Tibial nerve (tissue), 4 donors: ENCODE measurements at regions not wholly inside any gene's neighbourhood (a gene's known extent, or its start where the extent isn't known, plus 50 kb on each side); places are given as distances from the start of the nearest gene placed in this dataset.
"Not testable (repeated sequence)": the region's sequence is repeated elsewhere in the genome, so short reads cannot be mapped to it uniquely, and the experiment has no call there.

ENCODE experiments used
- DNase-seq, 2 donors: peaks; one replicate each; pipeline ENCODE4 v3.0.0-alpha.2; 2019; ENCODE audit warnings: low spot score in 2 of 2
- H3K27ac ChIP-seq, 4 donors: fragments of 200-600 bp; sonication (generic) in 3 of 4; one replicate each; pipeline ENCODE4 v1.5.1; 2017 to 2019; ENCODE audit warnings: mild to moderate bottlenecking in 1 of 4
- H3K27me3 ChIP-seq, 2 donors: fragments of 200-600 bp; sonication (generic) in 1 of 2; one replicate each; pipeline versions ENCODE4 v1.5.1 to v1.6.0; 2017 to 2019
- H3K36me3 ChIP-seq, 3 donors: fragments of 200-600 bp; sonication (generic); one replicate each; pipeline ENCODE4 v1.5.1; 2018 to 2019
- H3K4me1 ChIP-seq, 4 donors: fragments of 200-600 bp; sonication (generic) in 3 of 4; one replicate each; pipeline ENCODE4 v1.5.1; 2017 to 2019
- H3K4me3 ChIP-seq, 4 donors: fragments of 200-600 bp; sonication (generic) in 3 of 4; one replicate each; pipeline ENCODE4 v1.5.1; 2017 to 2019; ENCODE audit warnings: mild to moderate bottlenecking in 1 of 4, moderate library complexity in 1 of 4
- H3K9me3 ChIP-seq, 4 donors: fragments of 200-600 bp; sonication (generic) in 3 of 4; one replicate each; pipeline ENCODE4 v1.5.1; 2017 to 2019
- EP300 ChIP-seq, 2 donors: sonication (generic); formaldehyde crosslinking; IDR thresholded peaks; one replicate each; pipeline ENCODE4 v1.6.1; 2017; ENCODE audit warnings: antibody characterized with exemption in 2 of 2, mild to moderate bottlenecking in 1 of 2
- POLR2A ChIP-seq, 2 donors: fragments of 450-650 bp; IDR thresholded peaks; one replicate each; pipeline ENCODE4 v1.6.1; 2017; ENCODE audit warnings: antibody characterized with exemption in 2 of 2, mild to moderate bottlenecking in 2 of 2, moderate library complexity in 2 of 2
- WGBS, 2 donors: methylation state at CpG; one replicate each; pipeline ENCODE4 v1.1.5; 2018; 5-methylcytosine and 5-hydroxymethylcytosine counted together
- TF ChIP-seq, protein P1 (sequence below), 5 experiments: fragments of 200-600 bp in 3 of 5; fragments of 450-650 bp in 2 of 5; sonication (generic) in 3 of 5; IDR thresholded peaks; one replicate each; pipeline ENCODE4 v1.5.1; 2016 to 2019; ENCODE audit warnings: antibody characterized with exemption in 5 of 5, mild to moderate bottlenecking in 3 of 5, moderate library complexity in 2 of 5

DNA sequence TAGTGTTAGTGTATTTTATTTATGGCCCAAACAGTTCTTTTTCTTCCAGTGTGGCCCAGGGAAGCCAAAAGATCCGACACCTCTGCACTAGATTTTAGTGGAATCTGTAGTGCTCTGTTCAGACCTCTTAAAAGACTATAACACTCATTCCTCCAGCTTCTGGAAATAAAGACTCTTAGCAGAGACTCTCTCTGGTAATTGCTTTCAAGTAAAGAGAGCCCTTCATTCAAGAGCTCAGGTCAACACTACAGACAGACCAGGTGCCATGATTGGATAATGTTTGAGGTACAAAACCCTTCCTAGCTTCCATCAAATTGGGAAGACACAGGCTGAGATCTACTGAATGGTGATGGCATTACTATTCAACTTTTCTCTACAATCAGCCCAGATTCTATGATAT lies 255.8 kb downstream of the PRDM9 start:
- Histone ChIP-seq H3K4me1 (no peaks in the 10 kb centered on the region), H3K27me3 (no peaks in the 10 kb centered on the region), H3K4me3 (no peak overlapping the region), H3K27ac (no peak overlapping the region), H3K9me3 (no peaks in the 10 kb centered on the region), H3K36me3 (no peaks in the 10 kb centered on the region)
- DNase-seq, result no peak
- 64 to 70% methylated on average over 1 of the region's 1 CpG for WGBS, 2 donors
- TF ChIP-seq, protein P1, sequence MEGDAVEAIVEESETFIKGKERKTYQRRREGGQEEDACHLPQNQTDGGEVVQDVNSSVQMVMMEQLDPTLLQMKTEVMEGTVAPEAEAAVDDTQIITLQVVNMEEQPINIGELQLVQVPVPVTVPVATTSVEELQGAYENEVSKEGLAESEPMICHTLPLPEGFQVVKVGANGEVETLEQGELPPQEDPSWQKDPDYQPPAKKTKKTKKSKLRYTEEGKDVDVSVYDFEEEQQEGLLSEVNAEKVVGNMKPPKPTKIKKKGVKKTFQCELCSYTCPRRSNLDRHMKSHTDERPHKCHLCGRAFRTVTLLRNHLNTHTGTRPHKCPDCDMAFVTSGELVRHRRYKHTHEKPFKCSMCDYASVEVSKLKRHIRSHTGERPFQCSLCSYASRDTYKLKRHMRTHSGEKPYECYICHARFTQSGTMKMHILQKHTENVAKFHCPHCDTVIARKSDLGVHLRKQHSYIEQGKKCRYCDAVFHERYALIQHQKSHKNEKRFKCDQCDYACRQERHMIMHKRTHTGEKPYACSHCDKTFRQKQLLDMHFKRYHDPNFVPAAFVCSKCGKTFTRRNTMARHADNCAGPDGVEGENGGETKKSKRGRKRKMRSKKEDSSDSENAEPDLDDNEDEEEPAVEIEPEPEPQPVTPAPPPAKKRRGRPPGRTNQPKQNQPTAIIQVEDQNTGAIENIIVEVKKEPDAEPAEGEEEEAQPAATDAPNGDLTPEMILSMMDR (IDR thresholded peaks at IDR 0.05), result no peak
- no peak for TF ChIP-seq POLR2A (IDR thresholded peaks at IDR 0.05)
- TF ChIP-seq EP300 (IDR thresholded peaks at IDR 0.05), result no peak

DNA sequence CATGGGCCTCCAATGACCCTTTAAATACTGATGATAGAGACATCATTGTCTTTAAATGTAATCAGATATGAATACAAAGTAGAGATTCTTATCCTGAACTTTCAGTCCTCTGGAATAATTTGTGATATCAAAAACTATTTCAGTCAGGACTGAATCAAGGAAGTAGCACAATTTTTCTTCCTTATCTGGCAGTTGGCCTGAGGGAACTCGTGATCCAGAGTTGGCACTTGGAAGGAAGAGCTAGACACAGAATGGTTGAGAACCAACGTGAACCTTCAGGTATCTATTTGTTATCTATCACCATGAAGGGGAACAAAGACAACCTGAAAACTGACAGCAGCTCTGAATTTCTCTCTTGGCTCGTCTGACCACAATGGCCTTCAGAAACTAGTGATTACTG lies 269.3 kb downstream of the PRDM9 start:
- no peaks in the 10 kb centered on the region for H3K27me3 ChIP-seq
- no peak overlapping the region for H3K27ac ChIP-seq
- H3K36me3 ChIP-seq, result no peaks in the 10 kb centered on the region
- TF ChIP-seq, protein P1 (IDR thresholded peaks at IDR 0.05), result no peak
- no peak for TF ChIP-seq EP300 (IDR thresholded peaks at IDR 0.05)
- no peak for TF ChIP-seq POLR2A (IDR thresholded peaks at IDR 0.05)
- no peak for DNase-seq
- H3K9me3 ChIP-seq, result no peaks in the 10 kb centered on the region
- H3K4me3 ChIP-seq, result no peak overlapping the region
- no peaks in the 10 kb centered on the region for H3K4me1 ChIP-seq
- WGBS, 2 donors, result 49 to 57% methylated on average over 3 of the region's 3 CpGs

DNA sequence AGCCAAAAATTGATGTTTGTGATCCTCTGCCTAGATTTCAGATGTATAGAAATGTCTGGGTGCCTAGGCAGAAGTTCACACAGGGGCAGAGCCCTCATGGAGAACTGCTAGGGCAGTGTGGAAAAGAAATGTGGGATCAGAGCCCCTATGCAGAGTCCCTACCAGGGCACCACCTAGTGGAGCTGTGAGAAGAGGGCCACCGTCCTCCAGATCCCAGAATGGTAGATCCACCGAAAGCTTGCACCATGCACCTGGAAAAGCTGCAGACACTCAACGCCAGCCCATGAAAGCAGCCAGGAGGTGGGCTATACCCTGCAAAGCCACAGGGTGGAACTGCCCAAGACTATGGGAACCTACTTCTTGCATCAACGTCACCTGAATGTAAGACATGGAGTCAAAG lies 292.9 kb downstream of the PRDM9 start:
- not testable (repeated sequence) for DNase-seq, H3K27ac ChIP-seq, H3K9me3 ChIP-seq, H3K4me1 ChIP-seq, H3K36me3 ChIP-seq, H3K27me3 ChIP-seq, H3K4me3 ChIP-seq
- WGBS, 2 donors, result 87 to 89% methylated on average over 4 of the region's 4 CpGs

DNA sequence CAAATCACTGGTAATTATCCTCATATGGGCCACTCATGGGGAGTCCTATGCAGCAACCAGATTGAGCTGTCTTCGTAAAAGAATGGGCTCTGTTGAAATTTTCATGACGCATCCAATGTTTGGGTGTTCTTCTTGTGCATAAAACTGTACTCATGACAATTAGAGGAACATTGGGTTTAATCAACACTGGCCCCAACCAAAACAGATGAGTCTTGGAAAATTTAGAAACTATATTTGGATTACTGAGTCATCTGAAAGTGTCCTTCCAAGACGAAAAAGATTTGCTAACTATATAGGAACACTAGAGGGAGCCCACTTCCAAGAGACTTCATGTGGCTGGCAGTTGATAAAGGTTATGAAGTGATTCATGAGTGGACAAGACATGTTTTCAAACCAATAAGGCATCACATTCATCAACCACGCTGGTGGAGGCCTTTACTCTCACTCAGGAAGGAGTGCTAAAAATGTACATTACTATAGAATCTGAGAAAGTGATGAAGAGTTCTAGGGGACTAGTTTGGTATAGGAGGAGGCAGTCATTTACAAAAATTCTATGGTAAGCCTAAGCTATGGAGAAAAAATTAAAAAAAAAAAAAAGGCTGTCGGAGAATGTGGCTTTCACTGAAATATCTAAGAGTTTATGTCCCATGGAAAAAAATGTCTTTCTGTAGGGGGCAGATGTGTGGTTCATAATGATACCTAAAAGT lies 313.5 kb downstream of the PRDM9 start:
- H3K27me3 ChIP-seq, result no peaks in the 10 kb centered on the region
- WGBS, 2 donors, result 42 to 49% methylated on average over 5 of the region's 5 CpGs
- no peaks in the 10 kb centered on the region for H3K9me3 ChIP-seq
- H3K36me3 ChIP-seq, result no peaks in the 10 kb centered on the region
- no peak for TF ChIP-seq POLR2A (IDR thresholded peaks at IDR 0.05)
- TF ChIP-seq, protein P1 (IDR thresholded peaks at IDR 0.05), result peak in 2 of 5 experiments; percentile 14 to 33
- H3K4me3 ChIP-seq, result no peak overlapping the region
- no peak for DNase-seq
- no peaks in the 10 kb centered on the region for H3K4me1 ChIP-seq
- H3K27ac ChIP-seq, result no peak overlapping the region

DNA sequence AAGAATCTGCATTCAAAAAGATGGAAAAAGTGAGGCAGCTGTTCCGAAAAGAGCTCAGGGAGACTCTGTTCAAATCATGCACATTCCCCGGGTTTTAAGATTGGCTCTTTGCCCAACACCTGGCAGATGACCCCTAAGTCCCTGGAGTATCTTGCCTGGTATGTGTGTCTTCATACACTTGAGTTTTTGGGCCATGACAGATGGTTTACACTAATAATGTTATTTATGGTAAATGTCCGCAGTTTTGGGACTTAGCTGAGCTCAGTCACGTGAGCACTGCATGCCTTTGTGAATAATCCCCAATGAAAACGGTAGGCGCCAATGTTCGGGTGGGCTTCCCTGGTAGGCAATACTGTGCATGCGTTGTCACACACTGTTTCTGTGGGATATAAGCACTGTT lies 316.1 kb downstream of the PRDM9 start:
- DNase-seq, result no peak
- Histone ChIP-seq H3K36me3 (no peaks in the 10 kb centered on the region), H3K9me3 (no peaks in the 10 kb centered on the region), H3K27me3 (no peaks in the 10 kb centered on the region), H3K4me3 (no peak overlapping the region), H3K27ac (no peak overlapping the region), H3K4me1 (no peaks in the 10 kb centered on the region)
- TF ChIP-seq, protein P1 (IDR thresholded peaks at IDR 0.05), result no peak
- TF ChIP-seq POLR2A (IDR thresholded peaks at IDR 0.05), result no peak
- no peak for TF ChIP-seq EP300 (IDR thresholded peaks at IDR 0.05)
- 74 to 75% methylated on average over 8 of the region's 8 CpGs for WGBS, 2 donors

DNA sequence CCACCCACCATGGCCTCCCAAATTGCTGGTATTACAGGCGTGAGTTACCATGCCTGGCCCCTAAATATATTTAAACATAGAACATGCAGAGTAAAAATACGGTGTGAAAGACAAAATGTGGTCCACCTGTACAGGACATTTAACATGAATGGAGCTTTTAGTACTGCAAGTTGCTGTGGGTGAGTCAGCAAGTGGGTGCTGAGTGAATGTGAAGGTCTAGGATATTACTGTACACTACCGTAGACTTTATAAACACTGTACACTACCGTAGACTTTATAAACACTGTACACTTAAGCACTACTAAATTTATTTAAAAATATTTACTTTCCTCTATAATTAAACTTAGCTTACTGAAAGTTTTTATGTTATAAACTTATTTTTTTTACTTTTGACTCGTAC lies 317.8 kb downstream of the PRDM9 start:
- Histone ChIP-seq H3K4me3 (no peak overlapping the region), H3K4me1 (no peaks in the 10 kb centered on the region), H3K27me3 (no peaks in the 10 kb centered on the region), H3K9me3 (no peaks in the 10 kb centered on the region), H3K27ac (no peak overlapping the region), H3K36me3 (no peaks in the 10 kb centered on the region)
- no peak for DNase-seq
- 86 to 91% methylated on average over 5 of the region's 5 CpGs for WGBS, 2 donors
- no peak for TF ChIP-seq POLR2A (IDR thresholded peaks at IDR 0.05)
- TF ChIP-seq, protein P1 (IDR thresholded peaks at IDR 0.05), result no peak
- TF ChIP-seq EP300 (IDR thresholded peaks at IDR 0.05), result no peak
